ENCODE measurements at regions not wholly inside any gene's neighbourhood (a gene's known extent, or its start where the extent isn't known, plus 50 kb on each side); places are given as distances from the start of the nearest gene placed in this dataset.
A peak's percentile ranks its signal among the peaks of the same experiment; 100 is the strongest.
"Not testable (repeated sequence)": the region's sequence is repeated elsewhere in the genome, so short reads cannot be mapped to it uniquely, and the experiment has no call there.

GRCh38 chr6:118715376-118715775 lies 64.0 kb upstream of the CEP85L start:
- no peak for ATAC-seq (replicated peaks in 6 of 8)
- in situ Hi-C loops (cut with MboI; ENCODE audit: low pct_unique_long_range_greater_than_20kb in 2 of 9, low sequenced_read_pairs in 9 of 9, unreplicated experiment in 9 of 9): no loop called here
- H3K4me1 ChIP-seq (replicated peaks in 1 of 2): peaks cover 0 to 2% of the 10 kb centered on the region in 2 donors
- no peak overlapping the region for H3K27ac ChIP-seq
- no peak overlapping the region for H3K4me3 ChIP-seq
- WGBS, 10 experiments: 54 to 100% (median 78%) methylated on average over 1 to 2 of the region's 2 CpGs; no CpG with 5 or more reads in 1 of the 10 experiments

- no peak for ATAC-seq (replicated peaks in 6 of 8)
- Histone ChIP-seq H3K4me3 (no peak overlapping the region), H3K4me1 (replicated peaks in 1 of 2) (peaks cover under 1 to 2% of the 10 kb centered on the region in 2 donors), H3K27ac (no peak overlapping the region)
- in situ Hi-C loops (cut with MboI; ENCODE audit: low pct_unique_long_range_greater_than_20kb in 2 of 9, low sequenced_read_pairs in 9 of 9, unreplicated experiment in 9 of 9): no loop called here
- WGBS, 10 experiments: 86 to 100% (median 100%) methylated on average over 1 to 3 of the region's 3 CpGs; no CpG with 5 or more reads in 5 of the 10 experiments
Measured at GRCh38 chr6:118714756-118715155, 63.4 kb upstream of the CEP85L start.

GRCh38 chr6:118712969-118713368 lies 61.6 kb upstream of the CEP85L start:
- in situ Hi-C loops (cut with MboI; ENCODE audit: low pct_unique_long_range_greater_than_20kb in 2 of 9, low sequenced_read_pairs in 9 of 9, unreplicated experiment in 9 of 9): no loop called here
- WGBS, 10 experiments: 6 to 83% (median 53%) methylated on average over 1 to 3 of the region's 3 CpGs; no CpG with 5 or more reads in 1 of the 10 experiments
- no peak overlapping the region for H3K4me3 ChIP-seq
- no peak overlapping the region for H3K27ac ChIP-seq
- ATAC-seq (replicated peaks in 6 of 8): peak in 5 of 8 experiments; percentile 22 to 70 (median 63)
- H3K4me1 ChIP-seq (replicated peaks in 1 of 2): peaks cover 11 to 12% of the 10 kb centered on the region in 2 donors

GRCh38 chr6:118710616-118711015 lies 59.2 kb upstream of the CEP85L start:
- Histone ChIP-seq H3K4me1 (replicated peaks in 1 of 2) (peaks cover 15 to 16% of the 10 kb centered on the region in 2 donors), H3K27ac (no peak overlapping the region), H3K4me3 (no peak overlapping the region)
- in situ Hi-C loops (cut with MboI; ENCODE audit: low pct_unique_long_range_greater_than_20kb in 2 of 9, low sequenced_read_pairs in 9 of 9, unreplicated experiment in 9 of 9): no loop called here
- ATAC-seq (replicated peaks in 6 of 8): peak in 1 of 8 experiments; percentile 1
- WGBS, 10 experiments: 81 to 100% (median 100%) methylated on average over 1 to 5 of the region's 5 CpGs

GRCh38 chr6:118709859-118710350 lies 58.5 kb upstream of the CEP85L start:
- Histone ChIP-seq H3K4me1 (replicated peaks in 1 of 2) (peaks cover 22 to 23% of the 10 kb centered on the region in 2 donors), H3K27ac (no peak overlapping the region), H3K4me3 (no peak overlapping the region)
- 0 to 100% (median 24%) methylated on average over 1 to 3 of the region's 3 CpGs; no CpG with 5 or more reads in 2 of the 10 experiments for WGBS, 10 experiments
- in situ Hi-C loops (cut with MboI; ENCODE audit: low pct_unique_long_range_greater_than_20kb in 2 of 9, low sequenced_read_pairs in 9 of 9, unreplicated experiment in 9 of 9): no loop called here
- ATAC-seq (replicated peaks in 6 of 8): peak in 4 of 8 experiments; percentile 10 to 80 (median 58)

- in situ Hi-C loops (cut with MboI; ENCODE audit: low pct_unique_long_range_greater_than_20kb in 2 of 9, low sequenced_read_pairs in 9 of 9, unreplicated experiment in 9 of 9): no loop called here
- no peak overlapping the region for H3K27ac ChIP-seq
- ATAC-seq (replicated peaks in 6 of 8): no peak
- peaks cover 24% of the 10 kb centered on the region in 2 donors for H3K4me1 ChIP-seq (replicated peaks in 1 of 2)
- H3K4me3 ChIP-seq: no peak overlapping the region
- 0 to 90% (median 76%) methylated on average over 2 to 5 of the region's 5 CpGs for whole genome bisulfite sequencing, 10 experiments
Measured at GRCh38 chr6:118708744-118709143, 57.4 kb upstream of the CEP85L start.

GRCh38 chr6:118708055-118708454 lies 56.7 kb upstream of the CEP85L start:
- WGBS, 10 experiments: 73 to 100% (median 100%) methylated on average over 1 to 3 of the region's 3 CpGs; no CpG with 5 or more reads in 4 of the 10 experiments
- Histone ChIP-seq H3K4me3 (no peak overlapping the region), H3K4me1 (replicated peaks in 1 of 2) (peaks cover 22 to 24% of the 10 kb centered on the region in 2 donors), H3K27ac (no peak overlapping the region)
- in situ Hi-C loops (cut with MboI; ENCODE audit: low pct_unique_long_range_greater_than_20kb in 2 of 9, low sequenced_read_pairs in 9 of 9, unreplicated experiment in 9 of 9): no loop called here
- ATAC-seq (replicated peaks in 6 of 8): no peak

GRCh38 chr6:118706702-118707101 lies 55.3 kb upstream of the CEP85L start:
- 43 to 100% (median 94%) methylated on average over 1 to 3 of the region's 3 CpGs for WGBS, 10 experiments
- Histone ChIP-seq H3K4me3 (no peak overlapping the region), H3K4me1 (replicated peaks in 1 of 2) (peaks cover 22 to 24% of the 10 kb centered on the region in 2 donors), H3K27ac (no peak overlapping the region)
- in situ Hi-C loops (cut with MboI; ENCODE audit: low pct_unique_long_range_greater_than_20kb in 2 of 9, low sequenced_read_pairs in 9 of 9, unreplicated experiment in 9 of 9): no loop called here
- ATAC-seq (replicated peaks in 6 of 8): no peak

- H3K4me3 ChIP-seq: no peak overlapping the region
- peaks cover 22 to 24% of the 10 kb centered on the region in 2 donors for H3K4me1 ChIP-seq (replicated peaks in 1 of 2)
- in situ Hi-C loops (cut with MboI; ENCODE audit: low pct_unique_long_range_greater_than_20kb in 2 of 9, low sequenced_read_pairs in 9 of 9, unreplicated experiment in 9 of 9): no loop called here
- WGBS, 10 experiments: 0 to 80% (median 69%) methylated on average over 1 to 3 of the region's 4 CpGs; no CpG with 5 or more reads in 3 of the 10 experiments
- H3K27ac ChIP-seq: no peak overlapping the region
- ATAC-seq (replicated peaks in 6 of 8): peak in 5 of 8 experiments; percentile 27 to 50 (median 38)
Measured at GRCh38 chr6:118705544-118706491, 54.4 kb upstream of the CEP85L start.

GRCh38 chr6:118704915-118705314 lies 53.5 kb upstream of the CEP85L start:
- Histone ChIP-seq H3K27ac (no peak overlapping the region), H3K4me1 (replicated peaks in 1 of 2) (peaks cover 22 to 24% of the 10 kb centered on the region in 2 donors), H3K4me3 (no peak overlapping the region)
- ATAC-seq (replicated peaks in 6 of 8): no peak
- in situ Hi-C loops (cut with MboI; ENCODE audit: low pct_unique_long_range_greater_than_20kb in 2 of 9, low sequenced_read_pairs in 9 of 9, unreplicated experiment in 9 of 9): no loop called here
- 8 to 63% (median 37%) methylated on average over 2 to 3 of the region's 3 CpGs; no CpG with 5 or more reads in 1 of the 10 experiments for WGBS, 10 experiments

- H3K4me1 ChIP-seq (replicated peaks in 1 of 2): peaks cover 12 to 13% of the 10 kb centered on the region in 2 donors
- 80 to 100% (median 94%) methylated on average over 1 to 3 of the region's 3 CpGs; no CpG with 5 or more reads in 1 of the 10 experiments for WGBS, 10 experiments
- H3K27ac ChIP-seq; ATAC-seq (replicated peaks in 6 of 8); in situ Hi-C loops (cut with MboI; ENCODE audit: low pct_unique_long_range_greater_than_20kb in 2 of 9, low sequenced_read_pairs in 9 of 9, unreplicated experiment in 9 of 9); H3K4me3 ChIP-seq: not testable (repeated sequence)
Measured at GRCh38 chr6:118701260-118701659, 49.9 kb upstream of the CEP85L start.
